ENCODE measurements at regions not wholly inside any gene's neighbourhood (a gene's known extent, or its start where the extent isn't known, plus 50 kb on each side); places are given as distances from the start of the nearest gene placed in this dataset.

DNA sequence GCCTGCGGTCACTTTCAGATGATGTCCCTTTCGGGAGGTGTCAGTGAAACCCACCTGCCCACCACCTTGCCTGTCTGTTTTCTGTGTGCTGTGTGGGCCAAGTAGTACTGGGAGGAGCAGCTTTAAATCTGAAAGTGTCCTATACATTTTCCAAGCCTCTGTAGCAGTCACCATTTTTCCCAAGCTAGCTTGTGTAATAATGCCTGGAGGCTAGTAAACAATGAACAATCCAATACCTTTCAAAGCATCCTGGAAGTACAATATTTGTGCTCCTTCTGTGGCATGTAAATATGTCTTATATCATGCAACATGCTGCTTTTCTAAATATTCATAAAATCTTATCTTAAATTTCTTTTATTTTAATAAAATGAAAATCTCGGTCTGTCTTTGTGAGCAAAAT, 111.6 kb upstream of the C1GALT1C1 start:
- TF ChIP-seq, protein P1, sequence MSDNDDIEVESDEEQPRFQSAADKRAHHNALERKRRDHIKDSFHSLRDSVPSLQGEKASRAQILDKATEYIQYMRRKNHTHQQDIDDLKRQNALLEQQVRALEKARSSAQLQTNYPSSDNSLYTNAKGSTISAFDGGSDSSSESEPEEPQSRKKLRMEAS (IDR thresholded peaks at IDR 0.05; ENCODE audit: low read depth): no peak
- no peak for TF ChIP-seq CTCF (IDR thresholded peaks at IDR 0.05)
